HG02610 (cell line): ENCODE measurements at regions not wholly inside any gene's neighbourhood (a gene's known extent, or its start where the extent isn't known, plus 50 kb on each side); places are given as distances from the start of the nearest gene placed in this dataset.

ENCODE experiments used
- ATAC-seq: cut with Tn5 transposase; IDR thresholded peaks from one replicate; pipeline ENCODE4 v1.9.1; 2021; ENCODE audit warnings: mild to moderate bottlenecking, moderate library complexity; ENCODE audit not compliant: unreplicated experiment

DNA sequence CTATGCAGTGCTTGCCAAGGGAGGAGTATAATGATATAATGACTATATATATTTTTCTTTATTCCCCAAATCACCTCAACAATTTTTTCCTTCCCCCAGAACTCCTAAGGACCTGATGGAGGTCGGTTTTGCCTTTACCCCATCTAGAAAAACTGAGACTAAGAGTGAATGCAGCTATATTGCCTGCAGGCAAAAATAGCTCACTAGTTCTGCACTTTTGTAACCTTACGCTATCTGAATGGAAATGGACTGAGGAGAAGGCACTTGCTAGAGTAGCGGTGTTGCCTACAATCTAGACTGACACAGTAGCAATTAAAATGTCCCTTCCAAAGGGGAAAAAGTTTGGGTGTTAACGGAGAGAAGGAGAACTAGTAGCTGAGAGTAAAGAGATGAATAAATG lies 379.5 kb upstream of the SEMA6D start:
- no peak for ATAC-seq

DNA sequence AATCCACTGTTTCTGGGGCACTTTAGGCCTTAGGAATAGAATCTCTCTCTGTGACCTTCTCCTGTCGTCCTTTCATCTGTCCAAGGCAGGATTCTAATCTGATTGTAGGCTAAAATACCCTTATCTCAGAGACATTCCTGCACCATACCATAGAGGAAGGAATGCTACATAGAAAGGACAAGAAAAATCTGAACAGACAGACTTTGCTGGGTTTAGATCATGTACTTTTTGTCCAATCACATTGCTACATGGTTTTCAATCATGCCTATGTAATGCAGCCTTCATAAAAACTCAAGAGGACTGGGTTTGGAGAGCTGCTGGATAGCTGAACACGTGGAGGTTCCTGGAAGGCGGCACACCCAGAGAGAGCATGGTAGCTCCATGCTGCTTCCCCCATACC lies 378.5 kb upstream of the SEMA6D start:
- no peak for ATAC-seq

DNA sequence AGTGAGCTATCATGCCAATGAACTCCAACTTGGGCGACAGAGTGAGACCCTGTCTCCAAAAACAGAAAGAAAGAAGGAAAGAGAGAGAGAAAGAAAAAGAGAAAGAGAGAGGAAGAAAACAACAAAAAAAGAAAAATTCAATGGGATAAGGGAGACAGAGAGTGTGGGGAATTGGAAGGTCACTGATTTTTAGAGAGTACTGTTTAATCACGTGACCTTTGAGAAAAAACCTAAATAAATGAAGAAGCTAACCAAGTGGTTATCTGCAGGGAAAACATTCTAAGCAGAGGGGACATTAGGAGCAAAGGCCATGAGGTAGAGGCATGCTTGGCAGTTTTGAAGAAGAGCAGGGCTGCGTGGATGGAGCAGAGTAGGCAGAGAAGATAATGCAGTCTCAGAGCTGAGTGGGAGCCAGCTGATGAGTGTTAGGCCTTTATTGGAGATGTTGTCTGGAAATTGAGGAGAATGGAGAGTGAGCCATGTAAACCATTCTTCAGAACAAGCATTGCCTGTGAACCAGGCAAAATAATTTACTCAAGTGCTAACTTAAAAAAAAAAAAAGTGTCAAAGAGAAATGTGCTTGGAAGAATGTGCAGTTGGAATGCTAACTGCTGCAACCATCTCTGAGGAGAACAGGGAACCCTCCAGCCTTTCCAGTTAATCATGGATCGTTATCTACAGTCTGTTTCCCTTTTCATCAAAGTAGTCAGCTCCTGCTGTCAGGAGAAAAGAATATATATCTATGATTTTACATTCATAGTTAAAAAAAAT lies 377.3 kb upstream of the SEMA6D start:
- no peak for ATAC-seq

GRCh38 chr15:47340571-47340920 lies 376.8 kb upstream of the SEMA6D start:
- no peak for ATAC-seq

DNA sequence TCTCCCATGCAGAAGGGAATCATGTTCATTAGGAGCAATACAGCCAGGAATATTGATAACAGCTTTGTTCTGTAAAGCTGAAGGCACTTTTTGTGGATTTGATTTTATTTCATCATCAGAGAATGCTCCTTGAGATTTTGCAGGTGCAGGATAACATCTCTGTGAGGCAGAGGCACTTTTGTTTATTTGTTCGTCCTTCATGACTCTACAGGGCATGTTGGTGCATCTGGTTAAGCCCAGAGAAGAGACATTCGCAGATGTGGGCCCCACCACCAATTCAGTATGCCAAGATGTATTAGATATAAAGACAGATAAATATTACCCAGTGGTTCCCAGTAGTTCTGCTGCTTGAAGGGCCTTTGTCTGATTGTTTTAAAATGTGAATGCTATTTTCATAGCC lies 368.1 kb upstream of the SEMA6D start:
- no peak for ATAC-seq

GRCh38 chr15:47351501-47351900 lies 365.8 kb upstream of the SEMA6D start:
- no peak for ATAC-seq

DNA sequence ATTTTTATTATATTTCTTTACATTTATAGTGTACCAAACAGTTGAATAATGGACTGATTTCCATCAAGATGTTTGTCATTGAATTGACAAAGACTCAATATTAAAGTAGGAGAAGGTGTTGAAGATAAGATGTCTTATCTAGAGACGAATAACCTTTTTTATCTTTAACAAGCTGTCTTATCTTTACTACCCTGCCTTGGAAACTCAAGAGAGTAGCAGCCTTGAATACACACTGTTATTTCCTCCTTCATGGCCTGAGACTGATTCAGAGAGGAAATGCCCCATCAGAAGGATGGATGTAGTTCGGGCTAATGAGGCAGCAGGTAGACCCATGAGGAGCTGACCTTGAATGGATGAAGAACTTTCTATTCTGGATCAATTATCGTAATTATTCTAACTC lies 365.1 kb upstream of the SEMA6D start:
- ATAC-seq, result no peak

- ATAC-seq, result no peak
Observed at GRCh38 chr15:47355759-47356158, 361.5 kb upstream of the SEMA6D start.

DNA sequence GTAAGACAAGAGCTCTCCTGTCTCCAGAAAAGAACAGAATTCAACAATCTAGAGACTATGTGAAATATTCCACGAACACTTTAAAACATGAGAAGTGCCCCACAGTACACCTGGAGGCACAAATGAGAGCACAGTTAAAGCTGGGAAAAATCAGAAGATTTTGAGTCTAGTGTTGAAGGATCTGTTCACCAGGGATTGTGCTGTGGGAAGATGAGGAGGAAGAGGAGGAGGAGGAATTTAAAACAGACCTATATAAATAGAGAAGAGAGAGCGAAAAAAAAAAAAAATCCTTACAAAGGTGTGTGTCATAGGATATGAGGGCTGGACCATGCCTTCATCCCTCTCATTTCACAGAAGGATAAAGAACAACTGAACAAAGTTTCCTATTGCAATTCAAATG lies 361.0 kb upstream of the SEMA6D start:
- no peak for ATAC-seq

- no peak for ATAC-seq
Observed at GRCh38 chr15:47358876-47359275, 358.4 kb upstream of the SEMA6D start.

GRCh38 chr15:47360305-47360704 lies 357.0 kb upstream of the SEMA6D start:
- ATAC-seq, result no peak

DNA sequence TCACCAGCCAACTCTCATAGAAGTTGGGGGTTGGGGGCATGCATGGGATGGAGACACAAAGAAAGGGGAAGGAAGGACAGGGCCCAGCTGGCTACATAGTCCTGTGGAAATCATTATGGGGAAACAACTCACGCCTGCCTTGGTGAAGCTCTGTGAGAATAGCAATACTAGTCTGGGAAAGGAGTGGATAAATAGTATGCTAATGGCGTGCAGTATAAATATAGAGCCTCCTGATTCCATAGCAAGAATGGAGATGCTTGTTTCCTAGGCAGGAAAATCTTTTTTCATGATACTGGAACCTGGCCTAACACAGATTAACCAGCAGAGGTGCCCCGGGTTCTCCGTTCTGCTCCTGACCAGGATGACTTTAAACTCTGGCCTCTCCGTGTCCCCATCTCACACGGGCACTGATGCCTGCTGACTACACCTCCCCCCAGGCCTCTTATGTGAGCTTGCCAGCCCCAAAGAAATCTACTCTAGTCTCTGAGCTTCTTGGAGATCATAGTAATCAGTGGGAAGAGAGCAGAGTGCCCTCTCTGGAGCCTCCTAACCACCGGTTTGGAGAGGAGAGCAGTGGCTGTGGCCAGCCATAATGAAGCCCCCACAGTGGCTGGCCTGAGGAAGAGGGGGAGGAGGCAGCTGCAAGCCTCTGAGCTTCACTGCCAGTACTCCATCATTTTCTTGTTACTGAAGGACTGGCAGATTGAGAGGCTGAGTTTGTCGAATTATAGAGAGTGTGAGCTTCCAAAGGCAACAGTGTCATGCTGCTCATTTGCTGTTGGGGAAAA lies 355.0 kb upstream of the SEMA6D start:
- ATAC-seq, result no peak

GRCh38 chr15:47363653-47364052 lies 353.7 kb upstream of the SEMA6D start:
- ATAC-seq, result no peak

GRCh38 chr15:47364230-47365141 lies 352.8 kb upstream of the SEMA6D start:
- no peak for ATAC-seq

GRCh38 chr15:47366884-47367283 lies 350.4 kb upstream of the SEMA6D start:
- ATAC-seq, result no peak

DNA sequence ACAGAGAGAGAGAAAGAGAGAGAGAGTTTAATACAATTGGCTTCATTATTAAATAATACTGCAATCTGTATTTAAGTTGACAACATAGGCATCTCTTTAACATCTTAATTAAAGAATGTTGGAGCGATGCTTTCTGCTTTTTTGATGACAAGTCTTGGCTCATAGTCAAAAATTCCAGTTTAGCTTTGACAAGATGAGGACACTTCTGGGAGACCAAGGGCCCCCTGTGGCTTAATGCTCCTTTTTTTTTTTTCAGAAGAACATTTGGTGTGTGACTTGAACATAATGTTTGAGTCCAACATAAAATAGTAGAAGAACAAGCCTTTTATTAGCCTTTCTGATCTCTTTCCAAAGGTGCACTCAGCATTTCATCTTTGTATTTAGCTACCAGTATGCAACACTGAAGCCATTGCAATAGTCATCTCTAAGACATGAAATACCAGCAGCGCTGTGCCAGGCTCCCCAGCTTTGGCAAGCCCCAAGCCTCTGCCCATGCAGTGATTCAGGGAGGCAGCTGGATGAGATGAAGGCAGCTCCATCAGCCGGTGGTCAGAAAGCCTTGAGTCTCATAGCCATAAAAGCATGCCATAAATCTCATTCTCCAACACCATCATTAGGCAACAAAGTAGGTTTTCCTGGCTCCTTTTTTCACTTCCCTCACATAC lies 349.4 kb upstream of the SEMA6D start:
- no peak for ATAC-seq

GRCh38 chr15:47371939-47372338 lies 345.4 kb upstream of the SEMA6D start:
- no peak for ATAC-seq

DNA sequence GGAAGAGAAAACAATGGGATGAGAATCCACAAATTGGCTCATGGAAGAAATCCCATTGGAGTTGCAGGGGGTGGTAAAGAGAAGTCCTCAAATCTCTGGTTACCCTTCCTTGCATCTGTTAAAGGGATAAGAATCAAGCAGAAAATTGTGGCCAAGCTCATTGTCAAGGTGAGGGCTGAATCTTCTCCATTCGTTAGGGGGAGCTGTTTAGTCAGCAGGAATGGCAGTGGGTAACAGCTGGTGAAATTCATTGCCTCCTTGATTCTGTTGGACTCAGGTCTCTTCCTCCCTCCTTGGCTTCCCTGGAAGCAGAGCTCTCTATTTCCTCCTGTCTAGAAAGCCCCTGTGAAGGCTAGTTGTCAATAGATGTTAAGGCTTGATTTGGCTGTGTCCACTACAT lies 343.1 kb upstream of the SEMA6D start:
- ATAC-seq, result no peak

- ATAC-seq, result no peak
Observed at GRCh38 chr15:47376190-47376589, 341.1 kb upstream of the SEMA6D start.

GRCh38 chr15:47377465-47377864 lies 339.8 kb upstream of the SEMA6D start:
- ATAC-seq, result no peak

DNA sequence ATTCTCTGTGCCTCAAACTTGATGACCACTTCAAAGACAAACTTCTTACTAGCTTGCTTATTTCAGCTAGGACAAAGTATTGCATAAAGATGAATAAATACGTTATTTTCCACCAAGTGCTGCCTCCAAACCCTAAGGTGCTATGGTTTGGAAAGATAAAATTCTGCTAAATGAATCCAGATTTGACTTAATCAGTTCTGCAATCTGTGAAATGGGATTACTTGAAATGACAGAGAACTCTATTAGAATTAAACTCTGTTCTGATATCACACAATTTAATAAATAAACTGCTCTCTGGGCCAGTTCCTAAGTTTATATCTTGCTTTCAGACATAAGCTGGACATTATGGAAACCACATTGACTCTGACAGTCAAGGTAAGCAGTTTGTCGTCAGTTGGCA lies 338.8 kb upstream of the SEMA6D start:
- ATAC-seq, result no peak
